ENCODE measurements at regions not wholly inside any gene's neighbourhood (a gene's known extent, or its start where the extent isn't known, plus 50 kb on each side); places are given as distances from the start of the nearest gene placed in this dataset.
"Not testable (repeated sequence)": the region's sequence is repeated elsewhere in the genome, so short reads cannot be mapped to it uniquely, and the experiment has no call there.

DNA sequence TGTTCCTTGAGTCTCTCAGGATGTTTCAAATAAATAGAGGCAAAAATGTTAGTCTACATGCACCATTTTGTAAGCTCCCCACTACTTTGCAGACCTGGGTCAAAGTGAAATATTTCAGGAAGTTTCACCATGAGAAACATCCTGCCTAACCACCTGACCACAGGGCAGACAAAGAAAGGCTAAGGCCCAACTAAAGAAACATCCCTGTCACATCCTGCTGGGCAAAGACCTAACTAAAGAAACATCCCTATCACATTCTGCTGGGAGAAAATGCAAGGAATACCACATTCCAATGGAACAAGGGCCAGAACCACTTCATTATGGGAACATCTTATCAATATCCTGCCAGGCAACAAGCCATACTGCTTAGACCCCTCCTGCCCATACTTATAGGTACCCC, 1303.4 kb downstream of the TECRL start:
- no peak for DNase-seq (ENCODE audit: low read depth in 2 of 3, low spot score in 2 of 3)

- no peak for DNase-seq (ENCODE audit: low read depth in 2 of 3, low spot score in 2 of 3)
These were observed 1318.6 kb downstream of the TECRL start for GRCh38 chr4:63090641-63091040.

DNA sequence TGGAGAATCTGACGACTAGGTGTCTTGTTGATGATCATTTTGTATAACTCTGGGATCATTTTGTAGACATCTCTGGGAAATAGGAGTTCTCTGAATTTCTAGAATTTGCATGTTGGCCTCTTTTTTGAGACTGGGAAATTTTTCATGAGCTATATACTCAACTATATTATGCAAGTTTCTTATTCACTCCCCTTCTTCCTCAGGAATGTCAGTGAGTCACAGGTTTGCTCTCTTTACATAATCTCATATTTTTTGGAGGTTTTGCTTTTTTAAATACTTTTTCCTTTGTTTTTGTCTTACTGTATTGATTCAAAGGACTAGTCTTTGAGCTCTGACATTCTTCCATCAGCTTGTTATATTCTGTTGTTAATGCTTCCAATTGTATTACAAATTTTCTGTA, 1324.2 kb downstream of the TECRL start:
- DNase-seq (ENCODE audit: low read depth in 2 of 3, low spot score in 2 of 3), result no peak

GRCh38 chr4:63080934-63081333, 1328.3 kb downstream of the TECRL start:
- no peak for DNase-seq (ENCODE audit: low read depth in 2 of 3, low spot score in 2 of 3)

DNA sequence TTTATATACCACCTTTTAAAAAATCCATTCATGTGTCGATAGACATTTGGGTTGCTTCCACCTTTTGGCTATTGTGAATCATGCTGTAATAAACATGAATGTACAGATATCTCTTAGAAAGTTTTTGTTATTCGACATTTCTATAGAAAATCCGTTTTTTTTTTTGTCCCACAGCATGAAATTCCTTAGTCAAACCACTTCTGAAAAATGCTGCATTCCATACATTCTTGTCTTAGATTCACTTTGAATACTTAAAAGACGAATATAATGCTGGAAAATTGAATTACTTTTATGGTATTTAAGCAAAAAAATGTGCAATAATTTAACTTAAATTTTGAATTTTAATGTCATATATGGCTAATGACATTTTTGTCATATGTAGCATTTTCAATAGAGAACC, 1345.5 kb downstream of the TECRL start:
- no peak for DNase-seq (ENCODE audit: low read depth in 2 of 3, low spot score in 2 of 3)

- DNase-seq (ENCODE audit: low read depth in 2 of 3, low spot score in 2 of 3), result not testable (repeated sequence)
These were observed 1346.4 kb downstream of the TECRL start for GRCh38 chr4:63062891-63063290.

DNA sequence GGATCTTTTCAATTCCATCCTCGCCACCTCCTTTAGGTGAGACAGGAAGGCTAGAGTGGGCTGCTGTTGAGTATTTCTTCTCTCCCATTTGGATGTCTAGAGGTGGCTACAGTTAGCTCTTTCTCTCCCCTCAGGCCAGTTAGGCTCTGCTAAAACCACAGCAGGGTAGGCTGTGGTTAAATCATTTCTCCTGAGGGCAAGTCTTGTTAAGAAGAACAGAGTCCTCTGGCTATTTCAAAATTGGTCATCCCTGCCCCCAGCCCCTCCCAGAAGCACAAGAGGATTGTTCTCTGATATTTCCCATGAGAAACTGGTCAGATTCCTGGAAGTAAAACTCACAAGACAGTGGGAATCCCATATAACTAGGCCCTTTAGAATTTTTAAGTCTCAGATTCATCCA, 1359.5 kb downstream of the TECRL start:
- no peak for DNase-seq (ENCODE audit: low read depth in 2 of 3, low spot score in 2 of 3)

GRCh38 chr4:63049278-63049677, 1360.0 kb downstream of the TECRL start:
- DNase-seq (ENCODE audit: low read depth in 2 of 3, low spot score in 2 of 3), result no peak

DNA sequence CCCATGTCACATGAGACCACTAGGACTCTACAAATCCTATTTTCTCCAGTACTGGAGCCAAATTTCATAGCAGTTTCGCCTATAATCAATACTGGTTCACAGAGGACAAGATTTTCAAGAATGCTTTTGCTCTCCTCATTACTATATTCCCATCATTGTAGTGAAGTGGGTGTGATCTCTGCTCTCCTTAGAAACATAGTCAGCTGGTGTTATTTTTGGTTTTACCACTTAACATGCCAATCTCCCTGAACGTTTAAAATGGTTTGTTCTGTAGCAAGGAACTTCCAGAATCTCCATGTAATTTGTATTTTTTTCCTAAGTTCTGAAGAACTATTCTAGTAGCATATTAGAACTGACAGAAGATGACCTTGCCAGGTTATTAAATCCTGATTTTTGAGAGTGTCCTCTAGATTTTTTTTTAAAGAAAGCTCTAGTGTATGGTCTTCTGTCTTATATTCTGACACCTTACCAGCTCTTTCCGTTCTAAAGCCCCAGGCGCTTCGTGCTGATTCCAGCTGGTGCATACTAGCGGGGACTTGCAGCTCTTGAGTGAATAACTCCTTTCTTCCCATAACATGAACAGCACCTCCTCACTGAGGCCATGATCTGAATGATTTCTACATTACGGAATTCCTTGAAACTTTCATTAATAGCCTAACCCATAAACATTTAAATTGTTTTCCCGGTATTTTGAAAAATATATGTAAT, 1372.9 kb downstream of the TECRL start:
- DNase-seq (ENCODE audit: low read depth in 2 of 3, low spot score in 2 of 3), result no peak

DNA sequence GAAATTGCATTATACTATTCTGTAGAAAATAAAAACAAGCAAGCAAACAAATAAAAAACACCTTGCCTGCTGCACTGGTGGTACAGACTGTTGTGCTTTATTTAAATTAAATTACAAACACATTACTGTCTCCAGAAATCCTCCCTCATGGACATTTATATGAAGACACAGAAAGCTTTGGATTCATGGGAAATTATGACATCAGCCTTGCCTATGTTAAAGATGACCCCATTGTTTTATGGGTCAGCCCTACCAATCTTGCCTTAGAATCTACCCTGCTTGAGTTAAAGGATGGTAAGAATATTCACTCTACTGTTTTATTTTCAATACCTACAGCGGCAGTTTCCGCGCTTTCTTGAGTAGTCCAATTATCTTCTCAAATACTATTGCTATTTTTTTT, 1379.9 kb downstream of the TECRL start:
- no peak for DNase-seq (ENCODE audit: low read depth in 2 of 3, low spot score in 2 of 3)

- no peak for DNase-seq (ENCODE audit: low read depth in 2 of 3, low spot score in 2 of 3)
These were observed 1388.6 kb downstream of the TECRL start for GRCh38 chr4:63020661-63021060.

DNA sequence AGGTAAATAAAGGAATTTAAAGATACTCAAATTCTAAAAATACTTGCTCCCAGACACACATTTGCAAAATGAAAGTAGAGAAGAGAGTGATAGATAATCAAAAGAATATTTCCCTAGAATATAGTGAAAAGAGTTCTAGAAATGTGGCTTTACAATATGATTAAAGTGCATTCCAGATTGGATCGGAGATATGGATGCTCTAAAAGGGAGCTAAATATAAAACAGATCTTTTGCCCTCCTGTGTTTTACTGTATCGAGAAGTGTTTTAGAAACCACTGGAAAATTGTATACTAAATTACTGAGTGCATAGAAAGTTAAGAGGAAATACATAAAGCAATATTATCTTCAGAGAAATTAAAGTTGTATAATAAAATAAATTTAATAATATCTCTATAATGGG, 1392.0 kb downstream of the TECRL start:
- DNase-seq (ENCODE audit: low read depth in 2 of 3, low spot score in 2 of 3), result no peak

GRCh38 chr4:62970846-62971245, 1438.4 kb downstream of the TECRL start:
- no peak for DNase-seq (ENCODE audit: low read depth in 2 of 3, low spot score in 2 of 3)

GRCh38 chr4:62960415-62960814, 1448.8 kb downstream of the TECRL start:
- DNase-seq (ENCODE audit: low read depth in 2 of 3, low spot score in 2 of 3), result no peak

DNA sequence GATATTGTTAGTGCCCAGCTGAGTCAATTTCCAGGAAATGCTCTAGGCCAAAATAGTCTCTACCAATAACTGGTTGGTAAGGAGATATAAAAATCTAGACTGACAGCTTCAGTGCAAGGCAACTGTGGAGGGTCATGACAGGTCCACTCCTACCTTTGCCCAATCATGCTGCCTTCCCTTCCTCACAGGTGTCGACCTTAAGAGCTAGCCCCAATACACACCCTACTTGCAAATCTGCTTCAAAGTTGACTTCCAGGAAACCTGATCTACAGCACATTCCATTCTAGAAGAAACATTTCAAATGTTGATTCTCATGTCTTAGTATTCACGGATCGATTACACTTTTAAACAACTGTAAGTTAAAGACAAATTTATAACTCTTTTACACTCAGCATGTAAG, 1455.5 kb downstream of the TECRL start:
- no peak for DNase-seq (ENCODE audit: low read depth in 2 of 3, low spot score in 2 of 3)

DNA sequence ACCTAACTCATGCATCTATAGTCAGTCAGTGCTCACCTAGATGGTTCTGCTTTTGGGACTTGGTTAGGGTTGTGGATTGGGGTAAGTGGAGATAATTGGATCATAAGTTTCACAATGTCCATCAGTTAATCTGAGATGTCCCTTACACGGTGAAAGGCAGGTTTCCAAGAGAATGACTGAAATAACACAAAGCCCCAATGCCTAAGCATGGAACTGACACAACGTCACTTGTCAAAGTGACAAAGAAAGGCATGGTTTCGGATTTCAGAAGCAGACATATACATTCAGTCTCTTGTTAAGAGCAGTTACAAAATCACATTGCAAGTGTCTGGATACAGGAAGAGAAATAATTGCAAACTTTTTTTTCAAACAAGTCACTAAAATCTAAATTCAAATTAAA, 1456.9 kb downstream of the TECRL start:
- no peak for DNase-seq (ENCODE audit: low read depth in 2 of 3, low spot score in 2 of 3)

GRCh38 chr4:62948108-62948507, 1461.1 kb downstream of the TECRL start:
- DNase-seq (ENCODE audit: low read depth in 2 of 3, low spot score in 2 of 3), result no peak

DNA sequence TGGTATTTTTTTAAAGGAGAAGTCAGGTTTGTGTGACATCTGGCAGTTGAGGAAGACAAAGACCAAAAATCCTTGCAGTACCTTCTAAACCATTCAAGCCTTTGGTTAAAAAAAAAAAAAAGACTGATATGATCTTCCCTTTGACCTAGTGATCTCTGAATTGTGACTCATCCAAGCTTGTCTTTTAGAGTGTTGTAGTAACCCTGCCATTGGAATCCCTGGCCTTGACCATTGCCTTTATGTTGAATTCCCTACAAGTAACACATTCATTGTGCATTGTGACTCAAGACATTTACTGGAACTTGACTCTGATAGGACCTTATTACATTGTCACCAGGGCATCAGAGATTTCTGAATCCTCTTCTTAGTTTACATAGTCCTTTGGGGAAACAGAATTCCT, 1469.0 kb downstream of the TECRL start:
- DNase-seq (ENCODE audit: low read depth in 2 of 3, low spot score in 2 of 3), result no peak

DNA sequence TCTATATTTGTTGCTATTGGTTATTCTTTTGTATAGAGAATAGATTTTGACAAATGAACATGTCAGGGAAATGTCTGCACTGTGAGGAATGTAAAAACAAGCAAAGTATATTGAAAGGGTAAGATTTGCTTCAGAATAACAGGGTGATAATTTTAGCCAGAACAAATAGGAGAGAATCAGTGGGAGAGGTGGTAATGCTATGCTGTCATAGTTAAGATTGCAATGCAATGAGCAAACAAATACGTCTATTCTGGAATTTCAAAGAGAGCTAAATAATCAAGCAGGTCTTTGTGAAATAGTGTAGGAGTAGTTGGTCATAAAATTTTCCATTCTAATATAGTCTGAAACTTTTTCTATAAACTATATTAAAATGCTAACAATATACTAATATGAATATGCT, 1478.4 kb downstream of the TECRL start:
- no peak for DNase-seq (ENCODE audit: low read depth in 2 of 3, low spot score in 2 of 3)

DNA sequence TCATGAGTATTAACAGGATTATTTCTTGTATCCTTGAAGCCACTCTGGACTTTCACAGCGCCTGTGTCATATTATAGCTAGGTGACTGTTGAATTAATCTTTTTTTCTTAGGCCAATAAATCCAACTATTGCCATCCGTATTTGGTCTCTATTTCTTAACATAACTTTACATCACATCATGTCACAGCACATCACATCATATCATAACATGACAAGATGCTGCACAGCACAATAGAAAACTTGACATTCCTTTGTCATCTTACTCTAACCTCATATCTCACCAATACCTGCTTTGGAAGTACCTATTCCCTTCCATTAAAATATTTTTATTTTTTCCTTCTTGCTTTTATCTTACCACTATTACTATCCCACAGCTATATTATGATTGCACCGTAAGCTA, 1480.8 kb downstream of the TECRL start:
- no peak for DNase-seq (ENCODE audit: low read depth in 2 of 3, low spot score in 2 of 3)

- DNase-seq (ENCODE audit: low read depth in 2 of 3, low spot score in 2 of 3), result no peak
These were observed 1481.7 kb downstream of the TECRL start for GRCh38 chr4:62927574-62927973.

- DNase-seq (ENCODE audit: low read depth in 2 of 3, low spot score in 2 of 3), result no peak
These were observed 1485.5 kb downstream of the TECRL start for GRCh38 chr4:62923783-62924182.

DNA sequence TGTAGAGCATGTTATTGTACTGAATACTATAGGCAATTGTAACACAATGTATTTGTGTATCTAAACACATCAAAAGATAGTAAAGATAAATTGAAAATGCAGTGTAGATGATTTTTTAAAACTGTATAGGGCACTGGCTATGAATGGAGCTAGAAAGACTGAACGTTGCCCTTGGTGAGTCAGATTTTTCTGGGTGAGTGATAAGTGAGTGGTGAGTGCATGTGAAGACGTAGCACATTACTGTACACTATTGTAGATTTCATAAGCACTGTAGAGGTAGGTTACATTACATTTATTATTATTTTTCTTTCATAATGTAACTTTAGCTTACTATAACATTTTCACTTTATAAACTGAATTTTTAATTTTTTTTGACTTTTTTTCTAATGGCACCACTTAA, 1491.6 kb downstream of the TECRL start:
- no peak for DNase-seq (ENCODE audit: low read depth in 2 of 3, low spot score in 2 of 3)
